Dedifferentiated amniotic fluid mesenchymal stem cell (primary cell): ENCODE measurements at regions not wholly inside any gene's neighbourhood (a gene's known extent, or its start where the extent isn't known, plus 50 kb on each side); places are given as distances from the start of the nearest gene placed in this dataset.

Experiments used
- DNase-seq: peaks from one replicate; pipeline ENCODE4 v3.0.0-alpha.2; 2016; ENCODE audit errors: extremely low spot score

- no peak for DNase-seq
Measured at GRCh38 chr6:165913676-165914570, 250.9 kb upstream of the PDE10A start.

- no peak for DNase-seq
Measured at GRCh38 chr6:165910184-165910966, 247.3 kb upstream of the PDE10A start.

GRCh38 chr6:165906736-165907135, 243.7 kb upstream of the PDE10A start:
- DNase-seq = no peak

- DNase-seq = no peak
Measured at GRCh38 chr6:165905744-165906143, 242.7 kb upstream of the PDE10A start.

GRCh38 chr6:165900970-165901369, 237.9 kb upstream of the PDE10A start:
- no peak for DNase-seq

GRCh38 chr6:165899611-165900010, 236.6 kb upstream of the PDE10A start:
- DNase-seq = no peak

- DNase-seq = no peak
Measured at GRCh38 chr6:165895421-165896165, 232.6 kb upstream of the PDE10A start.

- DNase-seq = no peak
Measured at GRCh38 chr6:165894171-165894825, 231.3 kb upstream of the PDE10A start.

- no peak for DNase-seq
Measured at GRCh38 chr6:165893431-165893830, 230.4 kb upstream of the PDE10A start.

GRCh38 chr6:165891320-165891719, 228.3 kb upstream of the PDE10A start:
- DNase-seq = no peak

- DNase-seq = no peak
Measured at GRCh38 chr6:165890404-165890735, 227.3 kb upstream of the PDE10A start.

GRCh38 chr6:165889636-165890403, 226.8 kb upstream of the PDE10A start:
- no peak for DNase-seq

- DNase-seq = no peak
Measured at GRCh38 chr6:165886169-165886568, 223.1 kb upstream of the PDE10A start.

- no peak for DNase-seq
Measured at GRCh38 chr6:165884813-165885765, 222.0 kb upstream of the PDE10A start.

GRCh38 chr6:165883851-165884640, 221.0 kb upstream of the PDE10A start:
- DNase-seq = no peak

- DNase-seq = no peak
Measured at GRCh38 chr6:165881806-165882205, 218.8 kb upstream of the PDE10A start.

- no peak for DNase-seq
Measured at GRCh38 chr6:165880686-165881085, 217.6 kb upstream of the PDE10A start.

- DNase-seq = no peak
Measured at GRCh38 chr6:165877773-165878172, 214.7 kb upstream of the PDE10A start.

- no peak for DNase-seq
Measured at GRCh38 chr6:165877192-165877591, 214.2 kb upstream of the PDE10A start.
